HG03442 (cell line): ENCODE measurements at regions not wholly inside any gene's neighbourhood (a gene's known extent, or its start where the extent isn't known, plus 50 kb on each side); places are given as distances from the start of the nearest gene placed in this dataset.

Experiments used
- ATAC-seq: cut with Tn5 transposase; IDR thresholded peaks from one replicate; pipeline ENCODE4 v1.9.1; 2021; ENCODE audit warnings: mild to moderate bottlenecking, moderate library complexity; ENCODE audit not compliant: unreplicated experiment

GRCh38 chr10:4456279-4456678 is 369.7 kb upstream of the AKR1E2 start:
- ATAC-seq: no peak

- no peak for ATAC-seq
Measured at GRCh38 chr10:4453950-4454349, 372.1 kb upstream of the AKR1E2 start.

- no peak for ATAC-seq
Measured at GRCh38 chr10:4453276-4453675, 372.7 kb upstream of the AKR1E2 start.

- no peak for ATAC-seq
Measured at GRCh38 chr10:4450981-4451908, 374.8 kb upstream of the AKR1E2 start.

- no peak for ATAC-seq
Measured at GRCh38 chr10:4450169-4450568, 375.8 kb upstream of the AKR1E2 start.

- no peak for ATAC-seq
Measured at GRCh38 chr10:4448030-4448429, 378.0 kb upstream of the AKR1E2 start.

GRCh38 chr10:4443419-4443818 is 382.6 kb upstream of the AKR1E2 start:
- no peak for ATAC-seq

GRCh38 chr10:4442296-4442695 is 383.7 kb upstream of the AKR1E2 start:
- ATAC-seq: no peak

GRCh38 chr10:4440260-4440659 is 385.7 kb upstream of the AKR1E2 start:
- no peak for ATAC-seq

GRCh38 chr10:4437791-4438190 is 388.2 kb upstream of the AKR1E2 start:
- ATAC-seq: no peak

- ATAC-seq: no peak
Measured at GRCh38 chr10:4437061-4437460, 388.9 kb upstream of the AKR1E2 start.

- no peak for ATAC-seq
Measured at GRCh38 chr10:4436103-4436502, 389.9 kb upstream of the AKR1E2 start.

- ATAC-seq: no peak
Measured at GRCh38 chr10:4434516-4435071, 391.4 kb upstream of the AKR1E2 start.

- no peak for ATAC-seq
Measured at GRCh38 chr10:4434105-4434504, 391.9 kb upstream of the AKR1E2 start.

- ATAC-seq: no peak
Measured at GRCh38 chr10:4431114-4431863, 394.7 kb upstream of the AKR1E2 start.

- ATAC-seq: no peak
Measured at GRCh38 chr10:4429571-4429970, 396.4 kb upstream of the AKR1E2 start.

- no peak for ATAC-seq
Measured at GRCh38 chr10:4427532-4427931, 398.5 kb upstream of the AKR1E2 start.

GRCh38 chr10:4426866-4427265 is 399.1 kb upstream of the AKR1E2 start:
- no peak for ATAC-seq

- ATAC-seq: no peak
Measured at GRCh38 chr10:4409319-4409718, 416.7 kb upstream of the AKR1E2 start.

- no peak for ATAC-seq
Measured at GRCh38 chr10:4407783-4408182, 418.2 kb upstream of the AKR1E2 start.

GRCh38 chr10:4405828-4406227 is 420.2 kb upstream of the AKR1E2 start:
- ATAC-seq: no peak
